ENCODE measurements at regions not wholly inside any gene's neighbourhood (a gene's known extent, or its start where the extent isn't known, plus 50 kb on each side); places are given as distances from the start of the nearest gene placed in this dataset.

GRCh38 chr3:184488577-184488976 is 73.0 kb upstream of the EPHB3 start:
- TF ChIP-seq CTCF (IDR thresholded peaks at IDR 0.05), result no peak
- no peak for TF ChIP-seq POLR2A (IDR thresholded peaks at IDR 0.05)

Data from Peyer's patch (tissue), 4 donors.